CD4-positive, CD25-positive, alpha-beta regulatory T cell (primary cell): ENCODE measurements at regions not wholly inside any gene's neighbourhood (a gene's known extent, or its start where the extent isn't known, plus 50 kb on each side); places are given as distances from the start of the nearest gene placed in this dataset.

ENCODE experiments used
- ATAC-seq, 2 donors: fragments of 150-1000 bp; cut with Tn5 transposase; one replicate each; pipeline ENCODE4 v1.10.0; 2021; ENCODE audit warnings: low read depth in 2 of 2, moderate number of reproducible peaks in 2 of 2, moderate library complexity in 1 of 2
- DNase-seq, 3 donors: peaks; one replicate each; pipeline versions ENCODE4 v3.0.0 to v3.0.0-alpha.2; 2012 to 2022; ENCODE audit warnings: mixed read lengths in 1 of 3
- H3K27ac ChIP-seq: one replicate; pipeline ENCODE4 v1.7.0; 2013; ENCODE audit warnings: mild to moderate bottlenecking, low read length; ENCODE audit not compliant: insufficient read depth, poor library complexity, severe bottlenecking
- H3K27me3 ChIP-seq: one replicate; pipeline ENCODE4 v1.7.0; 2013; ENCODE audit warnings: low read length; ENCODE audit not compliant: control insufficient read depth, insufficient read depth
- H3K36me3 ChIP-seq: one replicate; pipeline ENCODE4 v1.7.0; 2013; ENCODE audit warnings: mild to moderate bottlenecking, low read length, moderate library complexity; ENCODE audit not compliant: control insufficient read depth, insufficient read depth
- H3K4me1 ChIP-seq: 2 replicates; pipeline ENCODE4 v1.7.0; 2013; ENCODE audit warnings: mild to moderate bottlenecking, low read length; ENCODE audit not compliant: insufficient read depth, control insufficient read depth, poor library complexity, severe bottlenecking
- H3K4me3 ChIP-seq: one replicate; pipeline ENCODE4 v1.7.0; 2013; ENCODE audit warnings: low read depth, mild to moderate bottlenecking, low read length, moderate library complexity
- H3K9me3 ChIP-seq, 2 experiments: 1 replicate in 1 of 2; 2 replicates in 1 of 2; pipeline ENCODE4 v1.7.0; 2013; ENCODE audit warnings: low read length in 2 of 2, mild to moderate bottlenecking in 1 of 2, moderate library complexity in 1 of 2; ENCODE audit not compliant: control insufficient read depth in 2 of 2
- H3K27ac Mint-ChIP-seq, 3 donors: one replicate each; pipeline ENCODE4 v1.8.0; 2020 to 2022; ENCODE audit warnings: mild to moderate bottlenecking in 3 of 3, mixed read lengths in 3 of 3, moderate library complexity in 2 of 3
- H3K27me3 Mint-ChIP-seq: one replicate; pipeline ENCODE4 v1.8.0; 2022; ENCODE audit warnings: mild to moderate bottlenecking, mixed read lengths
- H3K36me3 Mint-ChIP-seq: one replicate; pipeline ENCODE4 v1.8.0; 2020; ENCODE audit warnings: mixed read lengths
- H3K4me1 Mint-ChIP-seq, 4 donors: one replicate each; pipeline ENCODE4 v1.8.0; 2020 to 2022; ENCODE audit warnings: mixed read lengths in 4 of 4, mild to moderate bottlenecking in 1 of 4
- H3K4me3 Mint-ChIP-seq, 4 donors: one replicate each; pipeline ENCODE4 v1.8.0; 2020 to 2022; ENCODE audit warnings: mild to moderate bottlenecking in 4 of 4, mixed read lengths in 4 of 4, moderate library complexity in 3 of 4
- H3K9me3 Mint-ChIP-seq, 7 donors: one replicate each; pipeline ENCODE4 v1.8.0; 2020 to 2022; ENCODE audit warnings: mixed read lengths in 7 of 7, mild to moderate bottlenecking in 3 of 7, moderate library complexity in 2 of 7

DNA sequence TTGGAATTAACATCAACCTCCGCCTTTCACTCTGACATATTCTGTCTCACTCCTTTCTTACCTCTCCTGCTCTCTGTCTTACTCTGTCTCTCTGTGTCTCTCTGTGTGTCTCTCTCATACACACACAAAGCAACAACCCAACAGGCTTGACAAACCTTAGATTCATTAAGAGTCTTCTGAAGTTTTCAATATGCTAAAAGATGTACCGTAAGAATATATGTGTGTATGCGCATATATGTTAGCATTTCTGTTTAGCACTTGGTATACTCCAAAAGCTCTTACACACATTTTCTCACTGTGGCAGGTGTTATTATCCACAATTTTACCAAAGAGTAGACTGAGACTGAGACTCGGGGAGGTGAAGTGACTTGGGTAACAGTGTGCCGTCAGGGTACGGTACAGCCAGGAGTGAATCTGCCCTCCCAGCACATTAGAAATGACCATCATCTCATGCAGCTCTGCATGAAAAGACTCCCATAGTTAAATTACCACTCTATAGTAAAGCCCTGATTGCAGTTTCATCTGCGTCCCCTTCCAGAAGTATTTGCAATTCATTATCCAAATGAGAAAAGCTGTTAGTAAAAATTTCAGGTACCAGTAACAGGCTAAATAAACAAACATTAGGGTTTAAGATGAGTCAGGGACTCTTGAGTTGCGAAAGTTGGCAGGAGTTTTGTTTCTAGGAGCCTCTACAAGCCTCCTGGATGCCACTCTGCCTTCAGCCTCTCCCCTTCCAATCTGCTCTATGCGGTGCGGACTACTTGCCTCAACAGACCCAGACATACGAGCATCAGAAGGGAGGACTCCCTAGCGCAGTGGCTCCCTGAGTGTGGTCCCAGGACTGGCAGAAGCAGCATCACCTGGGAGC lies 195.2 kb upstream of the TMEM45B start:
- no peaks in the 10 kb centered on the region for H3K36me3 Mint-ChIP-seq
- no peak for ATAC-seq
- no peak overlapping the region for H3K4me3 ChIP-seq
- no peaks in the 10 kb centered on the region for H3K9me3 ChIP-seq
- DNase-seq: no peak
- H3K9me3 Mint-ChIP-seq: peaks cover 0 to 4% (median 1%) of the 10 kb centered on the region in 7 donors
- no peak overlapping the region for H3K4me3 Mint-ChIP-seq
- H3K4me1 ChIP-seq: no peaks in the 10 kb centered on the region
- H3K27me3 ChIP-seq: no peaks in the 10 kb centered on the region
- no peaks in the 10 kb centered on the region for H3K4me1 Mint-ChIP-seq
- no peaks in the 10 kb centered on the region for H3K36me3 ChIP-seq
- no peak overlapping the region for H3K27ac ChIP-seq
- no peak overlapping the region for H3K27ac Mint-ChIP-seq
- H3K27me3 Mint-ChIP-seq: no peaks in the 10 kb centered on the region

DNA sequence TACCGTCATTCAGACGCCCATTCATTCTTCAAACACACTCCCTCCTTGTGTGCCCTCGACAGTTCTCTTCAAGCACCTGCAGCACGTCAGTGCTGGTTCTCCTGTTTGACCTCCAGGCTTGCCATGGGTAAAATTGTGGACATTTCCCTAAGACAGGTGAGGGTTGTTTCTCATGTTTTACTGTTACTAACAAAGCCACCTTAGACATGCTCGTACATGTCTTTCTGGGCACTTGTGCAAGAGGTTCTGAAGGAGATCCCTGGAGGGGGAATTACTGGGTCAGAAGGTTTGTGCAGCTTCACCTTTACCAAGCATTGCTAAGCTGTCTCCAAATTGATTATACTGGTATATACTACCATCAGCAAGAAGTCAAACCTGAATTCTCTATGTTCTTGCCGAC lies 189.7 kb upstream of the TMEM45B start:
- Mint-ChIP-seq H3K27me3 (peaks cover 4% of the 10 kb centered on the region), H3K9me3 (peaks cover 0 to 4% (median 1%) of the 10 kb centered on the region in 7 donors), H3K4me3 (no peak overlapping the region), H3K4me1 (no peaks in the 10 kb centered on the region), H3K27ac (no peak overlapping the region), H3K36me3 (no peaks in the 10 kb centered on the region)
- no peaks in the 10 kb centered on the region for H3K27me3 ChIP-seq
- no peak overlapping the region for H3K4me3 ChIP-seq
- H3K4me1 ChIP-seq: no peaks in the 10 kb centered on the region
- DNase-seq (no peak), ATAC-seq (no peak)
- no peak overlapping the region for H3K27ac ChIP-seq
- no peaks in the 10 kb centered on the region for H3K9me3 ChIP-seq
- H3K36me3 ChIP-seq: no peaks in the 10 kb centered on the region

DNA sequence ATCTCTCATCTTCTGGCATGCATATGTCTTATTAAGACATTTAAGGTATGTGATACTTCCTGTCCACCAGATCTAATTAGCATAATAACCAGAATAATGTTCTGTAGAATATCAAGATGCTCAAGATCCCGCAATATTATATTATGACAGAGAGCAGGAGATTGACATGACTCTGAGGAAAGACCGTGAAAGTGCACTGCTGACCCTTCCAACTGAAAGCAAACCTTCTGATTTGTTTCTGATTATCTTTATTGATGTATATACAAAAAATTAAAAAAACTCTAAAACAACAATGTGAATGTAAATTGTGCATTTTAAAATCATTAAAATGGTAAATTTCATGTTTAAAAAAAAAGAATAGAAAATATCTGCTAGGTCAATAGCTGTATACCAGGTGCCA lies 184.4 kb upstream of the TMEM45B start:
- ATAC-seq (no peak), DNase-seq (no peak)
- H3K27me3 ChIP-seq: no peaks in the 10 kb centered on the region
- Mint-ChIP-seq H3K27me3 (no peaks in the 10 kb centered on the region), H3K36me3 (no peaks in the 10 kb centered on the region), H3K27ac (no peak overlapping the region), H3K4me1 (no peaks in the 10 kb centered on the region), H3K9me3 (peaks cover 0 to 2% (median 0%) of the 10 kb centered on the region in 7 donors), H3K4me3 (no peak overlapping the region)
- H3K9me3 ChIP-seq: no peaks in the 10 kb centered on the region
- no peaks in the 10 kb centered on the region for H3K36me3 ChIP-seq
- H3K4me1 ChIP-seq: no peaks in the 10 kb centered on the region
- no peak overlapping the region for H3K4me3 ChIP-seq
- no peak overlapping the region for H3K27ac ChIP-seq

DNA sequence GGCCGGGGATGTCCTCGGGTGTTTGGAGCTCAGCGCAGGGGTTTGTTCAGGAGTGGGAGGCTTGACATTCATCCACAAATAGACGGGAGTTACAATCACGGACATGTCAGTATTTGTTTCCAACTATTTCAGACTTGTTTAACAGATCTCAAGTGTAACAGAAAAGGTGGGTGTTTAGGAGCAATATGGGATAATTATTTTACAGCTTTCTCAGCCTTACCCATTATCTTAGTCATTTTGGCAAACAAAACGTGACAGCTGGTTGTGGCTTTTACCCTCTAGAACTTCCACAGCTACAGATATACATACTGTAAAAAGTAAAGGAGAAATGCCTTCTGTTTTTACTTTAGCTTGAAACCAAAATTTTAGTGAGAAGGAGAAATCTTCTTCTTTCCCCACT lies 178.7 kb upstream of the TMEM45B start:
- no peak for DNase-seq
- no peak overlapping the region for H3K4me3 Mint-ChIP-seq
- H3K4me1 Mint-ChIP-seq: peaks cover 0 to 9% (median 4%) of the 10 kb centered on the region in 4 donors
- no peak overlapping the region for H3K4me3 ChIP-seq
- no peak for ATAC-seq
- no peak overlapping the region for H3K27ac ChIP-seq
- H3K27me3 ChIP-seq: no peaks in the 10 kb centered on the region
- no peaks in the 10 kb centered on the region for H3K36me3 Mint-ChIP-seq
- no peaks in the 10 kb centered on the region for H3K36me3 ChIP-seq
- H3K9me3 Mint-ChIP-seq: peaks cover 0 to 2% (median 0%) of the 10 kb centered on the region in 7 donors
- no peaks in the 10 kb centered on the region for H3K9me3 ChIP-seq
- H3K27ac Mint-ChIP-seq: no peak overlapping the region
- H3K27me3 Mint-ChIP-seq: no peaks in the 10 kb centered on the region
- H3K4me1 ChIP-seq: no peaks in the 10 kb centered on the region

DNA sequence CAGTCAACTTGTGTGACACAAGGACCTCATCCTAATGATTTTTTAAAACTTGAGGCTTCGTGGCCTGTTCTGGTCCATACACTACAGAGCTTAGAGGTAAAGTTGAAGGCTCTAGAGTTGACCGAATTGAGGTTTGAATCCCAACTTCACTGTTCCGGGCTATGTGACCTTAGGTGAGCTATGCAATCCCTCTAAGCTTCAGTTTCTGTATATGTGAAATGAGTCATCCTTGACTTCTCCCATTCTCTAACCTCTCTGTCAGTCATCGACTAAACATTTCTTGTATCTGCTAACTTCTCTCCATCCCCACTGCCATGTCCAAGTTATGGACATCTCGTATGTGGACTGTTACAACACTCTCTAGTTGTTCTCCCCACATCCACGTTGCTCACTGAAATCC lies 178.2 kb upstream of the TMEM45B start:
- H3K27ac ChIP-seq: no peak overlapping the region
- H3K36me3 ChIP-seq: no peaks in the 10 kb centered on the region
- H3K4me1 ChIP-seq: no peaks in the 10 kb centered on the region
- Mint-ChIP-seq H3K27ac (no peak overlapping the region), H3K27me3 (no peaks in the 10 kb centered on the region), H3K9me3 (peaks cover 0 to 2% (median 0%) of the 10 kb centered on the region in 7 donors), H3K36me3 (no peaks in the 10 kb centered on the region), H3K4me1 (peaks cover 0 to 9% (median 4%) of the 10 kb centered on the region in 4 donors), H3K4me3 (peak overlapping the region in 1 of 4 donors; percentile 0)
- H3K27me3 ChIP-seq: no peaks in the 10 kb centered on the region
- no peak overlapping the region for H3K4me3 ChIP-seq
- DNase-seq: no peak
- no peaks in the 10 kb centered on the region for H3K9me3 ChIP-seq
- ATAC-seq: no peak

DNA sequence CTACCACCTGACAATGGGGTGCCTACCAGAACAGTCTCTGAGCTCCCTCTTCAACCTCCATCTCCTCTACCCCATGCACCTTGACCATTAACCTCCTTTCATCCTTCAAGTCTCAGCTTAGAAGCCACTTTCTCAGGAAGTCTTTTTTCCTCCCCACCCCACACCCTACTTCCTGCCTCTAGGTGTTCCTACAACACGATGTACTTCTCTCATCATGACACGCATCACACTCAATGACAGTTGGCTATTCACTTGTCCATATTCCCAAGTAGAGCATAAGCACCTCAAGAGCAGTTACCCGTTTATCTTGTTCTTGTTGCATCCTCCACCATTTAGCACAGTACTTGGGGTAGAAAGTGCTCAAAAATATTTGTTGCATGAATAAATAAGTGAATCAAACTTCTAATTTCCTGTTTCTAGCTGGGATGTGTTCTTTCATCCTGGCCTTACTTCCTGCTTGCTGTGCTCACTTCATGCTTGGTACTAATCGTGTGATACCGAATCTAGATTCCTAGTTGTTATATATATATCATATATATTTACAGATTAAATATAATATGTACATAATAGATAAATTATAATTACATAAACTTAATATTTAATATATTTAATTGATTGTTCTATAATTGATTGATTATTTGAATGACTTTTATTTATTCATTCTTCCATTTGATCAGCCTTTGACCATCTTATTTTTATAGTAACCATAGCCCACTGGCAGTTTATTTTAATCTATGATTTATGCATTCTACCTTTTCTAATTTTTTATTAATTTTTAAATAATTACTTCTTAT lies 177.5 kb upstream of the TMEM45B start:
- Histone ChIP-seq H3K36me3 (no peaks in the 10 kb centered on the region), H3K4me1 (no peaks in the 10 kb centered on the region), H3K9me3 (no peaks in the 10 kb centered on the region), H3K4me3 (no peak overlapping the region), H3K27ac (no peak overlapping the region), H3K27me3 (no peaks in the 10 kb centered on the region)
- Mint-ChIP-seq H3K4me1 (peaks cover 0 to 9% (median 4%) of the 10 kb centered on the region in 4 donors), H3K4me3 (no peak overlapping the region), H3K9me3 (peaks cover 0 to 2% (median 0%) of the 10 kb centered on the region in 7 donors), H3K27ac (no peak overlapping the region), H3K27me3 (peaks cover 2% of the 10 kb centered on the region), H3K36me3 (no peaks in the 10 kb centered on the region)
- ATAC-seq (no peak), DNase-seq (no peak)

DNA sequence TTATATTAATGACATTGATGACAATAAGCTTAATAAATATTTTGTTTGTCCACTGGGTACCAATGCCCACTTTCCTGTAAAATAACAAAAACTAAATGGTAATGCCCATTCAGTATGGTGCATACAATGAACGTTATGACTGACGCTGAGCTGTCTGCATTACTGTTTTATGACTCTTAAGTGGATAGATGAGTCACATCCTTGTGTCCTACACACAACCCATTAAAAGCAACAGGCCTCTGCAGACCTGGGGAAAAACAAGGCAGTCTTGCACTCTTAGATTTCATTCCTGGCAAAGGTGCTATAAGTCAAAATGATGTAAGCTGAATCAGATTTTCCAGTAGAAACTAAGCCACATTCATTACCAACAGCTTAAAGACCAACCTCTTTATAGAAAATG lies 176.3 kb upstream of the TMEM45B start:
- H3K4me3 ChIP-seq: no peak overlapping the region
- no peaks in the 10 kb centered on the region for H3K36me3 ChIP-seq
- no peaks in the 10 kb centered on the region for H3K27me3 ChIP-seq
- DNase-seq: peak in 1 of 3 donors; percentile 35
- Mint-ChIP-seq H3K9me3 (peaks cover 0 to 2% (median 0%) of the 10 kb centered on the region in 7 donors), H3K4me1 (peaks cover 0 to 9% (median 4%) of the 10 kb centered on the region in 4 donors), H3K4me3 (no peak overlapping the region), H3K36me3 (no peaks in the 10 kb centered on the region), H3K27ac (no peak overlapping the region), H3K27me3 (peaks cover 5% of the 10 kb centered on the region)
- no peak overlapping the region for H3K27ac ChIP-seq
- ATAC-seq: no peak
- H3K9me3 ChIP-seq: no peaks in the 10 kb centered on the region
- H3K4me1 ChIP-seq: no peaks in the 10 kb centered on the region
